Gastroesophageal sphincter (tissue), 3 donors: ENCODE measurements at regions not wholly inside any gene's neighbourhood (a gene's known extent, or its start where the extent isn't known, plus 50 kb on each side); places are given as distances from the start of the nearest gene placed in this dataset.

Source experiments
- CTCF ChIP-seq, 4 experiments: fragments of 200-600 bp in 2 of 4; fragments of 450-650 bp in 2 of 4; sonication (generic) in 1 of 4; IDR thresholded peaks; one replicate each; pipeline ENCODE4 v1.5.1; 2017 to 2019; ENCODE audit warnings: antibody characterized with exemption in 4 of 4, mild to moderate bottlenecking in 2 of 4, moderate library complexity in 2 of 4
- EP300 ChIP-seq: sonication (generic); formaldehyde crosslinking; IDR thresholded peaks from one replicate; pipeline ENCODE4 v1.6.1; 2017; ENCODE audit warnings: antibody characterized with exemption, mild to moderate bottlenecking
- POLR2A ChIP-seq, 2 donors: fragments of 450-650 bp; IDR thresholded peaks; one replicate each; pipeline ENCODE4 v1.6.1; 2017; ENCODE audit warnings: antibody characterized with exemption in 2 of 2, mild to moderate bottlenecking in 2 of 2, moderate library complexity in 1 of 2
- POLR2AphosphoS5 ChIP-seq: sonication (generic); formaldehyde crosslinking; IDR thresholded peaks from one replicate; pipeline ENCODE4 v1.6.1; 2017; ENCODE audit warnings: antibody characterized with exemption

- TF ChIP-seq CTCF (IDR thresholded peaks at IDR 0.05): no peak
- no peak for TF ChIP-seq POLR2AphosphoS5
- TF ChIP-seq POLR2A (IDR thresholded peaks at IDR 0.05): no peak
- TF ChIP-seq EP300: no peak
Measured at GRCh38 chr20:60584221-60584620, 626.0 kb downstream of the CDH26 start.
